K562 (cell line): ENCODE measurements at regions not wholly inside any gene's neighbourhood (a gene's known extent, or its start where the extent isn't known, plus 50 kb on each side); places are given as distances from the start of the nearest gene placed in this dataset.

Experiments
- BCL6 ChIP-seq: fragments of 250-450 bp; sonication (Bioruptor Pico); IDR thresholded peaks from 2 replicates; pipeline ENCODE4 v1.4.0; 2020
- ELK1 ChIP-seq: sonication (generic); formaldehyde crosslinking; IDR thresholded peaks from 2 replicates; pipeline ENCODE4 v1.8.1; 2022; ENCODE audit warnings: missing genetic modification reagents
- MTA3 ChIP-seq: fragments of 450-650 bp; formaldehyde crosslinking; IDR thresholded peaks from 2 replicates; pipeline ENCODE4 v1.6.1; 2017; ENCODE audit warnings: mild to moderate bottlenecking, borderline replicate concordance
- RBM34 ChIP-seq: fragments of 200-400 bp; formaldehyde crosslinking; IDR thresholded peaks from 2 replicates; pipeline ENCODE4 v1.6.1; 2018; ENCODE audit warnings: low read length, borderline replicate concordance; ENCODE audit not compliant: insufficient read depth
- SAFB2 ChIP-seq: fragments of 200-400 bp; formaldehyde crosslinking; IDR thresholded peaks from 2 replicates; pipeline ENCODE4 v1.6.1; 2018; ENCODE audit warnings: borderline replicate concordance, low read length, low read depth, moderate library complexity; ENCODE audit not compliant: severe bottlenecking
- SPI1 ChIP-seq: IDR thresholded peaks from 2 replicates; pipeline ENCODE4 v1.6.1; 2011; ENCODE audit warnings: low read depth, low read length, control low read depth, borderline replicate concordance
- TEAD4 ChIP-seq, 2 experiments: sonication (generic) in 1 of 2; formaldehyde crosslinking in 1 of 2; IDR thresholded peaks; 2 replicates each; pipeline versions ENCODE4 v1.6.1 to v1.8.0; 2012 to 2022; ENCODE audit warnings: borderline replicate concordance in 1 of 2, inconsistent platforms in 1 of 2, low read length in 1 of 2, mild to moderate bottlenecking in 1 of 2, missing genetic modification reagents in 1 of 2
- YBX1 ChIP-seq: fragments of 450-650 bp; IDR thresholded peaks from 2 replicates; pipeline ENCODE4 v1.7.1; 2016; ENCODE audit warnings: mild to moderate bottlenecking
- ZBTB17 ChIP-seq: fragments of 450-650 bp; formaldehyde crosslinking; IDR thresholded peaks from 2 replicates; pipeline ENCODE4 v1.4.0; 2020; ENCODE audit warnings: mild to moderate bottlenecking
- ZSCAN32 ChIP-seq: fragments of 450-650 bp; formaldehyde crosslinking; IDR thresholded peaks from 2 replicates; pipeline ENCODE4 v1.4.0; 2020; ENCODE audit warnings: mild to moderate bottlenecking, moderate library complexity
- TF ChIP-seq, protein P1 (sequence below), 3 experiments: IDR thresholded peaks in 2 of 3; conservative IDR thresholded peaks in 1 of 3; 2 replicates each; pipeline ENCODE4 v1.5.1; 2011 to 2012; ENCODE audit warnings: low read length in 3 of 3, mild to moderate bottlenecking in 3 of 3, control low read depth in 2 of 3, improper control_type of control experiment in 1 of 3, inconsistent platforms in 1 of 3, low read depth in 1 of 3, mixed read lengths in 1 of 3, moderate library complexity in 1 of 3; ENCODE audit not compliant: insufficient read depth in 2 of 3
- TF ChIP-seq, protein P2 (sequence below), 2 experiments: IDR thresholded peaks; 2 replicates each; pipeline ENCODE4 v1.6.1; 2011; ENCODE audit warnings: borderline replicate concordance in 1 of 2, control low read depth in 1 of 2, low read depth in 1 of 2, low read length in 1 of 2, mild to moderate bottlenecking in 1 of 2, mixed read lengths in 1 of 2, moderate library complexity in 1 of 2; ENCODE audit not compliant: insufficient read depth in 1 of 2, insufficient read length in 1 of 2, poor library complexity in 1 of 2, severe bottlenecking in 1 of 2; ENCODE audit errors: extremely low read depth in 1 of 2

GRCh38 chr4:18440527-18441202 is 419.1 kb upstream of the LCORL start:
- TF ChIP-seq RBM34 (no peak), SPI1 (no peak), ZBTB17 (CRISPR knock-in tag) (no peak), YBX1 (no peak), ELK1 (CRISPR knock-in tag) (no peak), TEAD4 (IDR thresholded peaks at IDR 0.05; ENCODE audit: low read length) (no peak), TEAD4 (CRISPR knock-in tag; IDR thresholded peaks at IDR 0.05; ENCODE audit: borderline replicate concordance) (no peak), ZSCAN32 (no peak), MTA3 (no peak), BCL6 (CRISPR knock-in tag) (no peak), SAFB2 (no peak)
- TF ChIP-seq, protein P1, sequence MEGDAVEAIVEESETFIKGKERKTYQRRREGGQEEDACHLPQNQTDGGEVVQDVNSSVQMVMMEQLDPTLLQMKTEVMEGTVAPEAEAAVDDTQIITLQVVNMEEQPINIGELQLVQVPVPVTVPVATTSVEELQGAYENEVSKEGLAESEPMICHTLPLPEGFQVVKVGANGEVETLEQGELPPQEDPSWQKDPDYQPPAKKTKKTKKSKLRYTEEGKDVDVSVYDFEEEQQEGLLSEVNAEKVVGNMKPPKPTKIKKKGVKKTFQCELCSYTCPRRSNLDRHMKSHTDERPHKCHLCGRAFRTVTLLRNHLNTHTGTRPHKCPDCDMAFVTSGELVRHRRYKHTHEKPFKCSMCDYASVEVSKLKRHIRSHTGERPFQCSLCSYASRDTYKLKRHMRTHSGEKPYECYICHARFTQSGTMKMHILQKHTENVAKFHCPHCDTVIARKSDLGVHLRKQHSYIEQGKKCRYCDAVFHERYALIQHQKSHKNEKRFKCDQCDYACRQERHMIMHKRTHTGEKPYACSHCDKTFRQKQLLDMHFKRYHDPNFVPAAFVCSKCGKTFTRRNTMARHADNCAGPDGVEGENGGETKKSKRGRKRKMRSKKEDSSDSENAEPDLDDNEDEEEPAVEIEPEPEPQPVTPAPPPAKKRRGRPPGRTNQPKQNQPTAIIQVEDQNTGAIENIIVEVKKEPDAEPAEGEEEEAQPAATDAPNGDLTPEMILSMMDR (IDR thresholded peaks at IDR 0.05 in 2 of 3, conservative IDR thresholded peaks at IDR 0.05 in 1 of 3; ENCODE audit: insufficient read depth in 2 of 3, low read depth in 1 of 3, low read length in 3 of 3): no peak
- TF ChIP-seq, protein P2, sequence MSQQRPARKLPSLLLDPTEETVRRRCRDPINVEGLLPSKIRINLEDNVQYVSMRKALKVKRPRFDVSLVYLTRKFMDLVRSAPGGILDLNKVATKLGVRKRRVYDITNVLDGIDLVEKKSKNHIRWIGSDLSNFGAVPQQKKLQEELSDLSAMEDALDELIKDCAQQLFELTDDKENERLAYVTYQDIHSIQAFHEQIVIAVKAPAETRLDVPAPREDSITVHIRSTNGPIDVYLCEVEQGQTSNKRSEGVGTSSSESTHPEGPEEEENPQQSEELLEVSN (IDR thresholded peaks at IDR 0.05; ENCODE audit: borderline replicate concordance in 1 of 2, extremely low read depth in 1 of 2, insufficient read depth in 1 of 2, insufficient read length in 1 of 2, low read depth in 1 of 2, low read length in 1 of 2, poor library complexity in 1 of 2, severe bottlenecking in 1 of 2): no peak
